Dermis microvascular lymphatic vessel endothelial cell (primary cell): ENCODE measurements at regions not wholly inside any gene's neighbourhood (a gene's known extent, or its start where the extent isn't known, plus 50 kb on each side); places are given as distances from the start of the nearest gene placed in this dataset.
"Not testable (repeated sequence)": the region's sequence is repeated elsewhere in the genome, so short reads cannot be mapped to it uniquely, and the experiment has no call there.

Experiments
- DNase-seq, 2 donors: peaks; one replicate each; pipeline versions ENCODE4 v3.0.0 to v3.0.0-alpha.2; 2010; ENCODE audit warnings: low read depth in 2 of 2

- DNase-seq, result no peak
Measured at GRCh38 chr15:75100679-75101078, 77.3 kb downstream of the PPCDC start.

- peak; percentile 95 to 96 for DNase-seq
Measured at GRCh38 chr15:75104804-75105557, 81.6 kb downstream of the PPCDC start.

- DNase-seq, result no peak
Measured at GRCh38 chr15:75107516-75107907, 84.1 kb downstream of the PPCDC start.

- DNase-seq, result peak; percentile 28 to 87
Measured at GRCh38 chr15:75107908-75108838, 84.8 kb downstream of the PPCDC start.

GRCh38 chr15:75109021-75109735 is 85.8 kb downstream of the PPCDC start:
- DNase-seq, result no peak

- no peak for DNase-seq
Measured at GRCh38 chr15:75109736-75110130, 86.3 kb downstream of the PPCDC start.

- DNase-seq, result no peak
Measured at GRCh38 chr15:75112278-75112847, 89.0 kb downstream of the PPCDC start.

GRCh38 chr15:75112848-75113492 is 88.7 kb upstream of the C15orf39 start:
- DNase-seq, result no peak

- no peak for DNase-seq
Measured at GRCh38 chr15:75114327-75114726, 87.4 kb upstream of the C15orf39 start.

GRCh38 chr15:75114796-75115195 is 86.9 kb upstream of the C15orf39 start:
- DNase-seq, result no peak

- DNase-seq, result not testable (repeated sequence)
Measured at GRCh38 chr15:75115411-75115913, 86.2 kb upstream of the C15orf39 start.

GRCh38 chr15:75116143-75116542 is 85.5 kb upstream of the C15orf39 start:
- DNase-seq, result not testable (repeated sequence)

GRCh38 chr15:75117993-75118392 is 83.7 kb upstream of the C15orf39 start:
- DNase-seq, result no peak

GRCh38 chr15:75119312-75119711 is 82.4 kb upstream of the C15orf39 start:
- DNase-seq, result not testable (repeated sequence)

GRCh38 chr15:75121491-75121890 is 80.2 kb upstream of the C15orf39 start:
- no peak for DNase-seq

- DNase-seq, result no peak
Measured at GRCh38 chr15:75123395-75123794, 78.3 kb upstream of the C15orf39 start.

- DNase-seq, result not testable (repeated sequence)
Measured at GRCh38 chr15:75124278-75124677, 77.4 kb upstream of the C15orf39 start.

GRCh38 chr15:75125935-75126334 is 75.7 kb upstream of the C15orf39 start:
- no peak for DNase-seq

- no peak for DNase-seq
Measured at GRCh38 chr15:75126864-75127580, 74.7 kb upstream of the C15orf39 start.

GRCh38 chr15:75129788-75130187 is 71.9 kb upstream of the C15orf39 start:
- no peak for DNase-seq
